ENCODE measurements at regions not wholly inside any gene's neighbourhood (a gene's known extent, or its start where the extent isn't known, plus 50 kb on each side); places are given as distances from the start of the nearest gene placed in this dataset.

- TF ChIP-seq CEBPB (IDR thresholded peaks at IDR 0.05; ENCODE audit: low read depth, low read length) (no peak), POLR2A (IDR thresholded peaks at IDR 0.05; ENCODE audit: low read depth, low read length) (no peak), MAFK (IDR thresholded peaks at IDR 0.05; ENCODE audit: low read depth, low read length) (no peak), SMC3 (IDR thresholded peaks at IDR 0.05; ENCODE audit: low read depth, low read length) (no peak)
Observed at GRCh38 chr1:24986372-24986965, 56.4 kb upstream of the RUNX3 start.

Measured in IMR-90 (cell line).